ENCODE measurements at regions not wholly inside any gene's neighbourhood (a gene's known extent, or its start where the extent isn't known, plus 50 kb on each side); places are given as distances from the start of the nearest gene placed in this dataset.

DNA sequence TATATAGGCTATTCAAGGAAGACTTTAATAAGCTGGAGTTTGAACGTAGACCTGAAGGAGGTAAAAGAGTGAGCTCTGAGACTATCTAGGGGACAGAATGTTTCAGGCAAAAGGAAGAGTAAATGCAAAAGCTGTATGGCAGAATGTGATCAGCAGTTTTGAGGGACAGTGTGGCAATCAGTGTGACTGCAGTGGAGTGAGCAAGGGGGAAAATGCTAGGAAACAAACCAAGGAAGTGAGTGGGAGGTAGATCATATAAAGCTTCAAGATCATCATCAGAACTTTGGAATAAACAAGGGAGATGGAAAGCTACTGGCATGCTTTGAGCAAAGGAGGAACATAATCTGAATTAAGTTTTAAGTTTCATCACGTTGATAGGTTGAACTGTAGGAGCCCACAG, 67.5 kb upstream of the BTG1 start:
- in situ Hi-C loops (cut with HindIII; ENCODE audit: low pct_unique_long_range_greater_than_20kb, low sequenced_read_pairs): no loop called here
- no peak overlapping the region for H3K4me3 ChIP-seq (ENCODE audit: low read depth in 2 of 2, low read length in 2 of 2)
- H3K27me3 ChIP-seq (ENCODE audit: control insufficient read depth, insufficient read depth, low read length): no peaks in the 10 kb centered on the region
- intact Hi-C loops (cut with micrococcal nuclease; ENCODE audit: unreplicated experiment): no loop called here
- no peak for TF ChIP-seq TCF7L2 (IDR thresholded peaks at IDR 0.05; ENCODE audit: low read depth, low read length)
- TF ChIP-seq, protein P1, sequence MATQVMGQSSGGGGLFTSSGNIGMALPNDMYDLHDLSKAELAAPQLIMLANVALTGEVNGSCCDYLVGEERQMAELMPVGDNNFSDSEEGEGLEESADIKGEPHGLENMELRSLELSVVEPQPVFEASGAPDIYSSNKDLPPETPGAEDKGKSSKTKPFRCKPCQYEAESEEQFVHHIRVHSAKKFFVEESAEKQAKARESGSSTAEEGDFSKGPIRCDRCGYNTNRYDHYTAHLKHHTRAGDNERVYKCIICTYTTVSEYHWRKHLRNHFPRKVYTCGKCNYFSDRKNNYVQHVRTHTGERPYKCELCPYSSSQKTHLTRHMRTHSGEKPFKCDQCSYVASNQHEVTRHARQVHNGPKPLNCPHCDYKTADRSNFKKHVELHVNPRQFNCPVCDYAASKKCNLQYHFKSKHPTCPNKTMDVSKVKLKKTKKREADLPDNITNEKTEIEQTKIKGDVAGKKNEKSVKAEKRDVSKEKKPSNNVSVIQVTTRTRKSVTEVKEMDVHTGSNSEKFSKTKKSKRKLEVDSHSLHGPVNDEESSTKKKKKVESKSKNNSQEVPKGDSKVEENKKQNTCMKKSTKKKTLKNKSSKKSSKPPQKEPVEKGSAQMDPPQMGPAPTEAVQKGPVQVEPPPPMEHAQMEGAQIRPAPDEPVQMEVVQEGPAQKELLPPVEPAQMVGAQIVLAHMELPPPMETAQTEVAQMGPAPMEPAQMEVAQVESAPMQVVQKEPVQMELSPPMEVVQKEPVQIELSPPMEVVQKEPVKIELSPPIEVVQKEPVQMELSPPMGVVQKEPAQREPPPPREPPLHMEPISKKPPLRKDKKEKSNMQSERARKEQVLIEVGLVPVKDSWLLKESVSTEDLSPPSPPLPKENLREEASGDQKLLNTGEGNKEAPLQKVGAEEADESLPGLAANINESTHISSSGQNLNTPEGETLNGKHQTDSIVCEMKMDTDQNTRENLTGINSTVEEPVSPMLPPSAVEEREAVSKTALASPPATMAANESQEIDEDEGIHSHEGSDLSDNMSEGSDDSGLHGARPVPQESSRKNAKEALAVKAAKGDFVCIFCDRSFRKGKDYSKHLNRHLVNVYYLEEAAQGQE (IDR thresholded peaks at IDR 0.05; ENCODE audit: insufficient read depth in 1 of 2, low read depth in 2 of 2, low read length in 1 of 2): no peak
- TF ChIP-seq SIN3A (IDR thresholded peaks at IDR 0.05; ENCODE audit: borderline replicate concordance, insufficient read depth, low read depth, low read length): no peak
- TF ChIP-seq, protein P2, sequence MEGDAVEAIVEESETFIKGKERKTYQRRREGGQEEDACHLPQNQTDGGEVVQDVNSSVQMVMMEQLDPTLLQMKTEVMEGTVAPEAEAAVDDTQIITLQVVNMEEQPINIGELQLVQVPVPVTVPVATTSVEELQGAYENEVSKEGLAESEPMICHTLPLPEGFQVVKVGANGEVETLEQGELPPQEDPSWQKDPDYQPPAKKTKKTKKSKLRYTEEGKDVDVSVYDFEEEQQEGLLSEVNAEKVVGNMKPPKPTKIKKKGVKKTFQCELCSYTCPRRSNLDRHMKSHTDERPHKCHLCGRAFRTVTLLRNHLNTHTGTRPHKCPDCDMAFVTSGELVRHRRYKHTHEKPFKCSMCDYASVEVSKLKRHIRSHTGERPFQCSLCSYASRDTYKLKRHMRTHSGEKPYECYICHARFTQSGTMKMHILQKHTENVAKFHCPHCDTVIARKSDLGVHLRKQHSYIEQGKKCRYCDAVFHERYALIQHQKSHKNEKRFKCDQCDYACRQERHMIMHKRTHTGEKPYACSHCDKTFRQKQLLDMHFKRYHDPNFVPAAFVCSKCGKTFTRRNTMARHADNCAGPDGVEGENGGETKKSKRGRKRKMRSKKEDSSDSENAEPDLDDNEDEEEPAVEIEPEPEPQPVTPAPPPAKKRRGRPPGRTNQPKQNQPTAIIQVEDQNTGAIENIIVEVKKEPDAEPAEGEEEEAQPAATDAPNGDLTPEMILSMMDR (IDR thresholded peaks at IDR 0.05): no peak
- TF ChIP-seq POLR2AphosphoS5 (IDR thresholded peaks at IDR 0.05; ENCODE audit: low read depth, low read length): no peak
- POLR2A ChIA-PET: no interaction called here
- no peak overlapping the region for H3K27ac ChIP-seq (ENCODE audit: low read length)
- BruUV-seq (replicated peaks): no TSS peak
- H3K9me3 ChIP-seq (ENCODE audit: control insufficient read depth, insufficient read depth, low read depth, low read length): no peaks in the 10 kb centered on the region
- CTCF ChIA-PET: no interaction called here
- no peak for DNase-seq (ENCODE audit: low read depth, low spot score)
- H3K4me1 ChIP-seq (ENCODE audit: control insufficient read depth, insufficient read depth, low read length): no peaks in the 10 kb centered on the region
- ATAC-seq: no peak
- no peaks in the 10 kb centered on the region for H3K36me3 ChIP-seq (ENCODE audit: control insufficient read depth, insufficient read depth, low read length)

DNA sequence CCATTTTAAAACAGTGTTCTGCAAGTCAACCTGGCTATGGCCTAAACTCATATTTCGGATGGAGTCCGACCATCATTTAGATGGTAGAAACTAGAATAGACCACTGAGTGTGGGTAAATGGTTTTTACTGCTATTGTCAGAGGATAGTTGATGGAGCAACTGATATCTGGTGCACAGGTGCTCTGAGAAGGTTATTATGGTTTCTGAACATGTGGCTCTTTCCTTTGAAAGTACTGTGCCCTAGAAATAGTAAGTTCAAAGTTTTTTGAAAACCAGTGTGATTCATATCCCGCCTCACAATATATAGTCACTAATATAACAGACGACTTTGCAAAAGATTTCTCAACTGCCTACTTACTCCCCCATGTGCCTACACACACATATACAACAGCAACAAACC, 64.4 kb upstream of the BTG1 start:
- DNase-seq (ENCODE audit: low read depth, low spot score) (no peak), ATAC-seq (no peak)
- POLR2A ChIA-PET: no interaction called here
- TF ChIP-seq SIN3A (IDR thresholded peaks at IDR 0.05; ENCODE audit: borderline replicate concordance, insufficient read depth, low read depth, low read length) (no peak), POLR2AphosphoS5 (IDR thresholded peaks at IDR 0.05; ENCODE audit: low read depth, low read length) (no peak), TCF7L2 (IDR thresholded peaks at IDR 0.05; ENCODE audit: low read depth, low read length) (no peak)
- TF ChIP-seq, protein P2 (IDR thresholded peaks at IDR 0.05): no peak
- TF ChIP-seq, protein P1 (IDR thresholded peaks at IDR 0.05; ENCODE audit: insufficient read depth in 1 of 2, low read depth in 2 of 2, low read length in 1 of 2): no peak
- no peaks in the 10 kb centered on the region for H3K27me3 ChIP-seq (ENCODE audit: control insufficient read depth, insufficient read depth, low read length)
- in situ Hi-C loops (cut with HindIII; ENCODE audit: low pct_unique_long_range_greater_than_20kb, low sequenced_read_pairs) (no loop called here), intact Hi-C loops (cut with micrococcal nuclease; ENCODE audit: unreplicated experiment) (no loop called here)
- no TSS peak for BruUV-seq (replicated peaks)
- H3K9me3 ChIP-seq (ENCODE audit: control insufficient read depth, insufficient read depth, low read depth, low read length): no peaks in the 10 kb centered on the region
- CTCF ChIA-PET: no interaction called here
- H3K36me3 ChIP-seq (ENCODE audit: control insufficient read depth, insufficient read depth, low read length): no peaks in the 10 kb centered on the region
- H3K27ac ChIP-seq (ENCODE audit: low read length): no peak overlapping the region
- H3K4me1 ChIP-seq (ENCODE audit: control insufficient read depth, insufficient read depth, low read length): no peaks in the 10 kb centered on the region
- no peak overlapping the region for H3K4me3 ChIP-seq (ENCODE audit: low read depth in 2 of 2, low read length in 2 of 2)
